NCI-H82 (cell line): ENCODE measurements at regions not wholly inside any gene's neighbourhood (a gene's known extent, or its start where the extent isn't known, plus 50 kb on each side); places are given as distances from the start of the nearest gene placed in this dataset.

Source experiments
- DNase-seq: peaks from one replicate; lab custom pipeline; 2025; lab: John Stamatoyannopoulos, UW

DNA sequence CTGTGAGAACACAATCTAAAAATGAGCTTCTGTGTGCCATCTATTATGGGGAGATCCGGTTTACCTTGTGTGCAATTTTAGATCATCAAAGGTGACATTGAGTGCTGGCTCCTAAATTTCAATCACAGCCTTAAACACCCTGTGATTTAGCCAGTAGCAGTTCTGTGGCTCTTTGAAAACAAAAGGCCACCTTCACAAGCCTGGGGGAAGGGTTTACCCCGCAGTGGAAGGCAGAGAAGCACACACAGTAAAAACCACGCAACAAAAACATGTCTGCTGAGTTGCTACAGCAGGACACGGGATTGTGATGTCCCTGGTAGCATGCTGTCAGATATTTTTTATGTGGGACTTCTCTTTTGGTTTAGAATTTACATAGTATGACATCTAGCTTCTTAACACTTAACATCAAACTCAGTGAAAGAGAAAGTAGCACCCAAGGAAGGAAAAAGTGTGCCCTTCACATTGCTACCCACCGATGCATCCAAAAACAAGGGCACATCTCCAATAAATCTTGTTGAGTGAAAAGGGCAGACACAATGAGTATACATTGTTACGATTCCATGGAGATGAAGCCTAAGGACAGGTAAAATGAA is 56.1 kb upstream of the RNF152 start:
- DNase-seq: no peak

DNA sequence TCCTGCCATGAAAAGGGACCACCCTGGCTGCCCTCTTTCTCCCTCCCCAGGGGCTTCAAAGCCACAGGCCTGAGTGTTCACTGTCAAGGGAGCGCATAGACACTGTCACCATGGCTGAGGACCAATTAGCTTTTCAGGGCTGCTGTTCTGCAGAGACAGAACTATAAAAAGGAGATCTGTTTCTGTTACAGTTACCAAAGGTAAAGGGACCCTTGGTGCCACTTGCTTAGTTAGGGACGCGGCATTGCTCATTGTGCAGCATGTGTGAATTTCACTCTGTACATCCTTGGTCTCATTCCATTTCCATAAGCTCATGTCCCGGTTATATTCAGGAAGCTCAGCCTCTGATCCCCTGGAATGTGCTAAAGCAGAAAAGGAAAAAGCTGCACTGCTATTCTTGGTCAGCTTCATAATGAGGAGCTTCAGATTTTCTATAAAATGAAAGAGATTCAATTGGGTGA is 55.5 kb upstream of the RNF152 start:
- no peak for DNase-seq

GRCh38 chr18:61946449-61946848 is 53.6 kb upstream of the RNF152 start:
- no peak for DNase-seq

GRCh38 chr18:61943175-61943964 is 50.6 kb upstream of the RNF152 start:
- DNase-seq: no peak
